ENCODE measurements at regions not wholly inside any gene's neighbourhood (a gene's known extent, or its start where the extent isn't known, plus 50 kb on each side); places are given as distances from the start of the nearest gene placed in this dataset.

- peaks cover 30 to 31% of the 10 kb centered on the region in 2 donors for H3K27me3 ChIP-seq (ENCODE audit: control insufficient read depth in 2 of 2, insufficient read depth in 2 of 2, low read length in 2 of 2)
- intact Hi-C loops (cut with micrococcal nuclease) = no loop called here
- no peak overlapping the region for H3K4me3 ChIP-seq (replicated peaks in 1 of 3; ENCODE audit: low read depth in 2 of 3, low read length in 3 of 3)
- no peak overlapping the region for H3K4me2 ChIP-seq (replicated peaks; ENCODE audit: extremely low read depth, low read length, poor library complexity, severe bottlenecking)
- DNase-seq = no peak
- H3K4me3 Mint-ChIP-seq = no peak overlapping the region
- H3K4me1 Mint-ChIP-seq = peaks cover 4% of the 10 kb centered on the region
- no peak overlapping the region for H3K27ac ChIP-seq (ENCODE audit: low read depth in 1 of 2, low read length in 2 of 2)
- TF ChIP-seq CTCF (IDR thresholded peaks at IDR 0.05) = no peak
- no peaks in the 10 kb centered on the region for H4K20me1 ChIP-seq (ENCODE audit: insufficient read depth, low read length)
- H3K27ac Mint-ChIP-seq = no peak overlapping the region
- H3K36me3 ChIP-seq (replicated peaks in 1 of 2; ENCODE audit: control insufficient read depth in 1 of 2, insufficient read depth in 2 of 2, low read length in 2 of 2) = no peaks in the 10 kb centered on the region
- 83% methylated on average over 1 of the region's 1 CpG for WGBS (ENCODE audit: insufficient coverage)
- no peak overlapping the region for H2AFZ ChIP-seq (ENCODE audit: insufficient read depth, low read depth, low read length, poor library complexity, severe bottlenecking)
- H3K79me2 ChIP-seq (ENCODE audit: insufficient read depth, low read length) = no peaks in the 10 kb centered on the region
- H3K9ac ChIP-seq (ENCODE audit: insufficient read depth, low read length, poor library complexity, severe bottlenecking) = no peak overlapping the region
- peaks cover 13 to 33% (median 20%) of the 10 kb centered on the region in 3 donors for H3K27me3 Mint-ChIP-seq (ENCODE audit: low read depth in 3 of 3)
- H3K9me3 ChIP-seq (replicated peaks in 1 of 2; ENCODE audit: control insufficient read depth in 1 of 2, insufficient read depth in 1 of 2, low read length in 2 of 2) = no peaks in the 10 kb centered on the region
- peaks cover 0 to 5% (median 0%) of the 10 kb centered on the region in 7 donors for H3K9me3 Mint-ChIP-seq
- no peaks in the 10 kb centered on the region for H3K4me1 ChIP-seq (ENCODE audit: control insufficient read depth in 1 of 2, insufficient read depth in 2 of 2, low read length in 2 of 2)
- H3K36me3 Mint-ChIP-seq = no peaks in the 10 kb centered on the region
Observed at GRCh38 chr20:40175296-40175695, 513.7 kb downstream of the MAFB start.

GRCh38 chr20:40173872-40174271 lies 515.2 kb downstream of the MAFB start:
- H3K4me1 Mint-ChIP-seq = peaks cover 4% of the 10 kb centered on the region
- H3K4me3 Mint-ChIP-seq = no peak overlapping the region
- Histone ChIP-seq H4K20me1 (ENCODE audit: insufficient read depth, low read length) (no peaks in the 10 kb centered on the region), H3K27ac (ENCODE audit: low read depth in 1 of 2, low read length in 2 of 2) (no peak overlapping the region), H3K4me1 (ENCODE audit: control insufficient read depth in 1 of 2, insufficient read depth in 2 of 2, low read length in 2 of 2) (no peaks in the 10 kb centered on the region), H3K9ac (ENCODE audit: insufficient read depth, low read length, poor library complexity, severe bottlenecking) (no peak overlapping the region), H2AFZ (ENCODE audit: insufficient read depth, low read depth, low read length, poor library complexity, severe bottlenecking) (no peak overlapping the region), H3K4me3 (replicated peaks in 1 of 3; ENCODE audit: low read depth in 2 of 3, low read length in 3 of 3) (no peak overlapping the region), H3K79me2 (ENCODE audit: insufficient read depth, low read length) (no peaks in the 10 kb centered on the region), H3K4me2 (replicated peaks; ENCODE audit: extremely low read depth, low read length, poor library complexity, severe bottlenecking) (no peak overlapping the region), H3K27me3 (ENCODE audit: control insufficient read depth in 2 of 2, insufficient read depth in 2 of 2, low read length in 2 of 2) (peaks cover 29% of the 10 kb centered on the region in 2 donors), H3K9me3 (replicated peaks in 1 of 2; ENCODE audit: control insufficient read depth in 1 of 2, insufficient read depth in 1 of 2, low read length in 2 of 2) (no peaks in the 10 kb centered on the region), H3K36me3 (replicated peaks in 1 of 2; ENCODE audit: control insufficient read depth in 1 of 2, insufficient read depth in 2 of 2, low read length in 2 of 2) (no peaks in the 10 kb centered on the region)
- TF ChIP-seq CTCF (IDR thresholded peaks at IDR 0.05) = no peak
- H3K27ac Mint-ChIP-seq = no peak overlapping the region
- no peak for DNase-seq
- H3K9me3 Mint-ChIP-seq = peaks cover 0 to 5% (median 0%) of the 10 kb centered on the region in 7 donors
- 0% methylated on average over 1 of the region's 5 CpGs for WGBS (ENCODE audit: insufficient coverage)
- H3K36me3 Mint-ChIP-seq = no peaks in the 10 kb centered on the region
- H3K27me3 Mint-ChIP-seq (ENCODE audit: low read depth in 3 of 3) = peaks cover 13 to 33% (median 17%) of the 10 kb centered on the region in 3 donors
- intact Hi-C loops (cut with micrococcal nuclease) = no loop called here
